ENCODE measurements at regions not wholly inside any gene's neighbourhood (a gene's known extent, or its start where the extent isn't known, plus 50 kb on each side); places are given as distances from the start of the nearest gene placed in this dataset.

DNA sequence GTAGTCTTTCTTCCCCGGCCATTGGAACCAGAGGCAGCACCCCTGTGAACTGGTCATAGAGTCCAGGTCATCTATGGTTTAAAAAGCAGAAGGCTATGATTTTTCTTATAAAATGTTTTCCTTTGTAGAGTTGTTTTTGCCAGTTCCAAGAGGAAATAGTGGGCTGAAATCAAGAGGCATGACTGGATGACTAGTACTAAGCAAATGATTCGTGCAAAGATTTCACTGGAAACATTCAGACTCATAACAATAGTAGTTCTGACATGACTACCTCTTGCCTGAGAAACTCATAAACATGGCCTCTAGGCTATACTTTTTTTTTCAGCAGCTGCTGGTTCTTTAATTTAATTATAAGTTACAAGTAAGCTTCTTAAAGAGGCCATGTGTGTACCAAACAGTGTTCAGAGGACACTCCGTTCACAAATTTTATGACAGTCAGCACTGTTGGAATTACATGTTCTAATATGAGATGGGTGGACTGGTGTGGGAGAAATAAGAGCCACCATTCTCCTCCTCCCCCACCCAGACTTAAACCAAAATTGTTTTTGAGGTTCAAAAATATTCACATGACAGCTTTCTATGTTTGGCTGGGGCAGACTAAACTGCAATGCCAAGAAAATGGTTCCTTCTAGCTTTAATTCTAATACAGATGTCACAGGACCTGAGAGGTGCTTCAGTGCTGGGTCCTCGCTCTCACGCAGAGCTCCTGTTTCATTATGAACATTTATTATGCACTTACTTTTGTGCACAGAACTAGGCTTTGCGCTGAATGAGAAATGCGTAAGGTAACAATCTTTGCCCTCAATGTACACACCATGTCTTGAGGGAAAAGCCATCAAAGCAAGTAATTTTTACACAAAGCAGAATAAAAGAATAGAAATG is 147.5 kb downstream of the ZC3H11B start:
- no peak overlapping the region for H3K27ac ChIP-seq
- H3K27me3 ChIP-seq: no peaks in the 10 kb centered on the region
- no peak overlapping the region for H3K4me3 ChIP-seq
- no peaks in the 10 kb centered on the region for H3K4me1 ChIP-seq
- DNase-seq (ENCODE audit: low spot score in 2 of 2): no peak
- H3K36me3 ChIP-seq: no peaks in the 10 kb centered on the region
- TF ChIP-seq CTCF (IDR thresholded peaks at IDR 0.05): no peak
- H3K9me3 ChIP-seq: no peaks in the 10 kb centered on the region
- intact Hi-C loops (cut with DNase I): no loop called here

DNA sequence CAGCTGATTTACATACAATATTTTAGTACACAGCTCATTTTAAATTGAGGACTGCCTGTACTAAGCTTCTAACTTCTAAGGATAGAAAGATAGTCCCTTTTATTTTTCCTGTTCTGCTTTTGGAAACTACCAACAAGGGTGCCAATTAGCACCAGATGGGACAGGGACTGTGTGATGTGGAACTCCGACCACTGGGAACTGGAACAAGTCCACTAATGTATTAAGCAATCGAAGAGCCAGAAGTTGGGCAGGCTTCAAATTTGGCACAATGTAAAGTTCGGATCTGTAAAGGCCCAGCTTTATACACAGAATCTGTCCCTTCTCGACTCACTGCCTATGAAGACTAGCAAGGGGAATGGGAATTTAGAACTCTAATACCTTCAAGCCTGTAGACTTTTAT is 149.3 kb downstream of the ZC3H11B start:
- no peak for TF ChIP-seq CTCF (IDR thresholded peaks at IDR 0.05)
- Histone ChIP-seq H3K27me3 (no peaks in the 10 kb centered on the region), H3K9me3 (no peaks in the 10 kb centered on the region), H3K4me1 (no peaks in the 10 kb centered on the region), H3K27ac (no peak overlapping the region), H3K36me3 (no peaks in the 10 kb centered on the region), H3K4me3 (no peak overlapping the region)
- DNase-seq (ENCODE audit: low spot score in 2 of 2): no peak
- intact Hi-C loops (cut with DNase I): no loop called here

DNA sequence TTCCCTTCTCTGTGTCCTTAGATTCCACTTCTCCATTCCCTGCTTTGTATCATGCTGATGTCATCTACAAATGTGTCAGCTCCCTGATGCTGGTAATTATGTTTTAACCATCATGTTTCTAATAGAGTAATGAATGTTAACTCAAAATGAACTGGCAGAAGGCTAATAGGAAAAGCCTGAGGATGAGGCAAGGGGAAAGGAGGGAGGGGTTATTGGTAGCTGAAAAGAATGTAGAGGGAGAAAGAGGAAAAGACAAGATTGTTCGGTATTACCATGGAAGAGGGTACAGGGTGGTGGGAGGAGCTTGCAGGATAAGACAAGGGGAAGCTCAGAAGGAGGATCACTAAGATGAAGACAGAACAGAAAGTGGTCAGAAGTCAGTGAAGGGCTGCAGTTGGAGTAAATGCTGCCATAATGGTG is 150.9 kb downstream of the ZC3H11B start:
- Histone ChIP-seq H3K27me3 (no peaks in the 10 kb centered on the region), H3K4me1 (no peaks in the 10 kb centered on the region), H3K36me3 (no peaks in the 10 kb centered on the region), H3K27ac (no peak overlapping the region), H3K9me3 (no peaks in the 10 kb centered on the region), H3K4me3 (no peak overlapping the region)
- no peak for DNase-seq (ENCODE audit: low spot score in 2 of 2)
- TF ChIP-seq CTCF (IDR thresholded peaks at IDR 0.05): no peak
- intact Hi-C loops (cut with DNase I): no loop called here

DNA sequence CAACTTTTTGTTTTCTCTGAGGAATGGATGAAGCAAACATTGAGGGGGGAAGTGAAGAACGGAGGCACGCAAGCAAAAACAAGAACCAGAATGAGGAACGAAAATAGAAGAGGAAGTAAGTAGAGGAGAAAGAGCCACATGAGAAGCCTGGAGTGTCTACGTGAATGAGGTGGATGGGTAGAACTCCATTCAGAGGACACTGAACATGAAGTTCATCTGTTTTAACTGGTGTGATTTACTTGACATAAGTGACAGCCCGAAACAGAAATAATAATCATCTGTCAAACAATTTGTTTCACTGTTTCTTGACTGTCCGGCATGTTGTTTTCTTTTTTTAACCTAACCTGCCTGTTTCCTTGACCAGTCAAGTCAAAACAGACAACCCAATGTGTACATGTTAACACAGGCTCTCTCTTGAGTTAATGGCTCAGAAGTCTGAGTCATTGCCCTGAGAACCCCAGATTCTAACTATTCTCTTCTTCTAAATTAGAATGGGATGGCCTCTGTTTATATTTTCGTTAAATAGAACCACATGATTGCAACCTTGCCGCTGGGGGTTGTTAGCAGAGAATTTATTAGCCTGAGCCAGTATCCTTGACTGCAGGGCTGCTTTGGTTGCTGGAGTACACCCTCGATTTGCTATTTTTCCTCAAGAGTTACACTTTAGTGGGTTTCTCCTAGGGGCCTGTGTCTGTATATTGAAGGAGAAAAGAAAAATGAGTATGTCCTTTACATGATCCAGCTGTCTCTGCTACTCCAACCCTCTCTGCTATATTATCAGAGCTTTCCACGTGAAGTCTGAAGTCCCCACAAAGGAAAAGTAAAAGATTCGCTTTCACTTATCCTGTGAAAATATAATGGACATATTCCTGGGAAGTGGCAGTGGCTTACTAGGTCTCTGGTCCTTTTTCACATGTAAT is 151.7 kb downstream of the ZC3H11B start:
- H3K36me3 ChIP-seq: no peaks in the 10 kb centered on the region
- H3K4me1 ChIP-seq: no peaks in the 10 kb centered on the region
- no peaks in the 10 kb centered on the region for H3K9me3 ChIP-seq
- intact Hi-C loops (cut with DNase I): no loop called here
- no peak for DNase-seq (ENCODE audit: low spot score in 2 of 2)
- H3K4me3 ChIP-seq: no peak overlapping the region
- no peaks in the 10 kb centered on the region for H3K27me3 ChIP-seq
- TF ChIP-seq CTCF (IDR thresholded peaks at IDR 0.05): no peak
- H3K27ac ChIP-seq: no peak overlapping the region

DNA sequence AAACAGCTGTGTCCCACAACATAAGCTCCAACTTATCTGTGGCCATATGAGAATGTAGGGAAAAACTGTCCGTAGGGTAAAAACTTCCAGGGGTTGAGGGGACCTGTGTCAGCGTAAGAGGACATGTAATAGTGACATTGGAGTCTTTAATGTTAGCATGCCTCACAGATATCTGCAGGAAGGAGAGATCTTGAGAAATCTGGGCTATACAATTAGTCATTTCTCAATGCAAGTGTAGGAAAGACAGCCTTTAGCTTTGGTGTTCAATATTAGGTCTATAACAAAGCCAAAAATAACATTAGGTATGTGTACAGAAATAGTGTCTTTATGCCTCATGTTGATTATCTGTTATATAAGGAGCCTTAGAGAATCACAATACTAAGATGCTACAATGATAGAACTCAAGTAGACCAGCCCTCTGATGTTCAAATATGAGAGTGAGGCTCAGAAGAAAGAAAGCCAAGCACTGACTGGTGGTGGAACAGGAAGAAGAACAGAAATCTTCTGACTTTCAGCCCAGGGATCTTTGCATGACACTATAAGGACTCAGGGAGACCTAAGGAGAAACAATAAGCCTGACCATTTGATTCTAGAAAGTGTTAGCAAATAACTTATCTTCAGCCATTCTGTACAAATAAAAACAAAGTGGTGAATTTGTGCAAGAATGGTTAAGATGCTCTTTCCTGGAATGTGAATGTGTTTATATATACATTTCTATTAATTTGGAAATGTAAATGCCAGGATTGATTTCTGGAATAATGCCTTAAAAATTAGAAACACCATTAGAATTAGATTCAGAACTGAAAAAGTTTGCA is 152.6 kb downstream of the ZC3H11B start:
- Histone ChIP-seq H3K36me3 (no peaks in the 10 kb centered on the region), H3K4me1 (no peaks in the 10 kb centered on the region), H3K27ac (no peak overlapping the region), H3K9me3 (no peaks in the 10 kb centered on the region), H3K27me3 (no peaks in the 10 kb centered on the region), H3K4me3 (no peak overlapping the region)
- TF ChIP-seq CTCF (IDR thresholded peaks at IDR 0.05): no peak
- intact Hi-C loops (cut with DNase I): no loop called here
- no peak for DNase-seq (ENCODE audit: low spot score in 2 of 2)

All from ascending aorta (tissue), 2 donors.